SK-N-SH (cell line): ENCODE measurements at regions not wholly inside any gene's neighbourhood (a gene's known extent, or its start where the extent isn't known, plus 50 kb on each side); places are given as distances from the start of the nearest gene placed in this dataset.
A peak's percentile ranks its signal among the peaks of the same experiment; 100 is the strongest.

Experiments used
- CTCF ChIA-PET: fragments of 300-600, 350-600 bp; formaldehyde crosslinking; extraction: SDS; loops from one replicate; lab custom pipeline; 2021; lab: Yijun Ruan, JAX
- POLR2A ChIA-PET: fragments of 350-600 bp; sonication (Branson Sonifier 250); formaldehyde crosslinking; extraction: SDS; loops from one replicate; lab custom pipeline; 2020; ENCODE audit warnings: antibody characterized with exemption, inconsistent platforms; lab: Yijun Ruan, JAX
- DNase-seq: peaks from one replicate; pipeline ENCODE4 v3.0.0; 2012
- H2AFZ ChIP-seq: fragments of 200-600 bp; sonication (generic); 2 replicates; pipeline ENCODE4 v1.8.1; 2016; ENCODE audit warnings: antibody characterized with exemption, mild to moderate bottlenecking, low read depth
- H3F3A ChIP-seq: fragments of 200-600 bp; sonication (generic); replicated peaks from 2 replicates; pipeline ENCODE3; 2016; ENCODE audit warnings: antibody characterized with exemption, mild to moderate bottlenecking; ENCODE audit not compliant: insufficient read depth
- H3K27ac ChIP-seq, 2 experiments: fragments of 200-500 bp in 1 of 2; fragments of 200-600 bp in 1 of 2; sonication (Bioruptor generic) in 1 of 2; sonication (generic), shearing (Covaris generic) in 1 of 2; 2 replicates each; pipeline versions ENCODE4 v1.5.1 to v1.6.1; 2014 to 2016; ENCODE audit warnings: low read depth in 2 of 2, inconsistent platforms in 1 of 2, low read length in 1 of 2, mild to moderate bottlenecking in 1 of 2, mixed read lengths in 1 of 2
- H3K27me3 ChIP-seq: fragments of 200-600 bp; sonication (generic), shearing (Covaris generic); 2 replicates; pipeline ENCODE4 v1.6.1; 2016; ENCODE audit warnings: mixed run types; ENCODE audit not compliant: insufficient read depth
- H3K36me3 ChIP-seq, 2 experiments: fragments of 200-500 bp in 1 of 2; fragments of 200-600 bp in 1 of 2; sonication (Bioruptor generic) in 1 of 2; sonication (generic) in 1 of 2; replicated peaks in 1 of 2; 2 replicates each; pipeline versions ENCODE3 to v1.5.1; 2014 to 2016; ENCODE audit warnings: low read length in 1 of 2, mild to moderate bottlenecking in 1 of 2; ENCODE audit not compliant: insufficient read depth in 2 of 2, control insufficient read depth in 1 of 2
- H3K4me1 ChIP-seq, 2 experiments: fragments of 200-500 bp in 1 of 2; fragments of 200-600 bp in 1 of 2; sonication (Bioruptor generic) in 1 of 2; sonication (generic), shearing (Covaris generic) in 1 of 2; 2 replicates each; pipeline versions ENCODE4 v1.5.1 to v1.6.1; 2014 to 2016; ENCODE audit warnings: low read depth in 1 of 2, low read length in 1 of 2, mixed run types in 1 of 2; ENCODE audit not compliant: insufficient read depth in 2 of 2, control insufficient read depth in 1 of 2
- H3K4me2 ChIP-seq: fragments of 200-600 bp; sonication (generic), shearing (Covaris generic); 2 replicates; pipeline ENCODE4 v1.6.1; 2017; ENCODE audit warnings: mixed run types
- H3K4me3 ChIP-seq, 2 experiments: fragments of 200-500 bp in 1 of 2; fragments of 200-600 bp in 1 of 2; sonication (Bioruptor generic) in 1 of 2; sonication (generic), shearing (Covaris generic) in 1 of 2; 2 replicates each; pipeline versions ENCODE4 v1.5.1 to v1.8.1; 2014 to 2016; ENCODE audit warnings: low read depth in 2 of 2, inconsistent platforms in 1 of 2, low read length in 1 of 2, mild to moderate bottlenecking in 1 of 2, mixed read lengths in 1 of 2, moderate library complexity in 1 of 2
- H3K79me2 ChIP-seq: fragments of 200-600 bp; sonication (generic); 2 replicates; pipeline ENCODE4 v1.8.1; 2017; ENCODE audit warnings: mild to moderate bottlenecking; ENCODE audit not compliant: insufficient read depth
- H3K9ac ChIP-seq: fragments of 200-600 bp; sonication (generic); 2 replicates; pipeline ENCODE4 v1.6.1; 2017; ENCODE audit warnings: mixed run types
- H3K9me2 ChIP-seq: fragments of 200-600 bp; sonication (generic); 2 replicates; pipeline ENCODE4 v1.6.1; 2017; ENCODE audit warnings: mixed run types
- H3K9me3 ChIP-seq: fragments of 200-600 bp; sonication (generic); 2 replicates; pipeline ENCODE4 v1.6.1; 2017; ENCODE audit warnings: mixed run types, mild to moderate bottlenecking, moderate library complexity
- H4K20me1 ChIP-seq: fragments of 200-600 bp; sonication (generic); 2 replicates; pipeline ENCODE4 v1.6.1; 2017; ENCODE audit warnings: mild to moderate bottlenecking, mixed run types; ENCODE audit not compliant: insufficient read depth
- ELF1 ChIP-seq: IDR thresholded peaks from 2 replicates; pipeline ENCODE4 v1.4.0; 2012
- EP300 ChIP-seq, 2 experiments: IDR thresholded peaks; 2 replicates each; pipeline versions ENCODE4 v1.4.0 to v1.6.1; 2012; ENCODE audit warnings: borderline replicate concordance in 1 of 2, low read depth in 1 of 2, low read length in 1 of 2
- FOXJ3 ChIP-seq: sonication (generic); formaldehyde crosslinking; IDR thresholded peaks from 2 replicates; pipeline ENCODE4 v1.5.1; 2020; ENCODE audit warnings: mild to moderate bottlenecking, missing genetic modification reagents
- FOXM1 ChIP-seq: IDR thresholded peaks from 2 replicates; pipeline ENCODE4 v1.4.0; 2012; ENCODE audit warnings: low read depth, mild to moderate bottlenecking
- GATA2 ChIP-seq: sonication (generic); formaldehyde crosslinking; IDR thresholded peaks from 2 replicates; pipeline ENCODE4 v1.5.0; 2020; ENCODE audit warnings: mild to moderate bottlenecking, missing genetic modification reagents
- IRF3 ChIP-seq: fragments of 150-350 bp; IDR thresholded peaks from 2 replicates; pipeline ENCODE4 v1.6.1; 2016; ENCODE audit warnings: mild to moderate bottlenecking, low read depth, low read length
- MXI1 ChIP-seq: IDR thresholded peaks from 2 replicates; pipeline ENCODE4 v1.6.1; 2012; ENCODE audit warnings: mild to moderate bottlenecking, low read depth, low read length, improper control_type of control experiment
- NFIC ChIP-seq: IDR thresholded peaks from 2 replicates; pipeline ENCODE4 v1.4.0; 2012; ENCODE audit warnings: borderline replicate concordance
- POLR2AphosphoS5 ChIP-seq: IDR thresholded peaks from 2 replicates; pipeline ENCODE4 v1.6.1; 2012; ENCODE audit warnings: low read depth, low read length
- RAD21 ChIP-seq: IDR thresholded peaks from 2 replicates; pipeline ENCODE4 v1.6.1; 2012; ENCODE audit warnings: mild to moderate bottlenecking, low read length
- RCOR1 ChIP-seq: fragments of 150-350 bp; IDR thresholded peaks from 2 replicates; pipeline ENCODE4 v1.6.1; 2017; ENCODE audit warnings: antibody characterized with exemption, low read length
- REST ChIP-seq: IDR thresholded peaks from 2 replicates; pipeline ENCODE4 v1.6.1; 2012; ENCODE audit warnings: mild to moderate bottlenecking, low read depth, low read length, moderate library complexity
- RXRA ChIP-seq: IDR thresholded peaks from 2 replicates; pipeline ENCODE4 v1.4.0; 2012; ENCODE audit warnings: low read depth, mild to moderate bottlenecking, borderline replicate concordance
- SMC3 ChIP-seq: IDR thresholded peaks from 2 replicates; pipeline ENCODE4 v1.6.1; 2012; ENCODE audit warnings: low read depth, low read length, improper control_type of control experiment
- TAF1 ChIP-seq: IDR thresholded peaks from 2 replicates; pipeline ENCODE4 v1.6.1; 2012; ENCODE audit warnings: low read depth, mild to moderate bottlenecking, low read length, moderate library complexity, borderline replicate concordance
- TCF12 ChIP-seq: IDR thresholded peaks from 2 replicates; pipeline ENCODE4 v1.4.0; 2012
- WGBS: methylation state at CpG from one replicate; pipeline ENCODE4 v1.1.6; 2017; ENCODE audit warnings: low lambda C conversion rate; 5-methylcytosine and 5-hydroxymethylcytosine counted together

GRCh38 chr18:64474255-64474654, 325.4 kb upstream of the LINC00305 start:
- peaks cover 0 to 5% of the 10 kb centered on the region in 2 experiments; a peak in 2 of 4 replicates for H3K4me1 ChIP-seq
- H3K9ac ChIP-seq, result no peak overlapping the region
- POLR2A ChIA-PET, result no interaction called here
- TF ChIP-seq RAD21 (no peak), ELF1 (no peak), TAF1 (no peak), IRF3 (no peak), MXI1 (no peak), REST (no peak), GATA2 (peak; percentile 48; the same call in 1 of the 2 replicates), SMC3 (no peak), RXRA (no peak), EP300 (IDR thresholded peaks at IDR 0.05; ENCODE audit: borderline replicate concordance in 1 of 2, low read depth in 1 of 2, low read length in 1 of 2) (peak in 1 of 2 experiments; percentile 53; a peak in 1 of 4 replicates), TCF12 (no peak)
- H3K27me3 ChIP-seq, result no peaks in the 10 kb centered on the region
- no peaks in the 10 kb centered on the region for H3F3A ChIP-seq
- no peaks in the 10 kb centered on the region for H3K79me2 ChIP-seq
- peak; percentile 15 for DNase-seq
- H4K20me1 ChIP-seq, result no peaks in the 10 kb centered on the region
- CTCF ChIA-PET, result interaction anchor here (1.0 kb wide), 1 partner anchor 9 kb away, joined by 3 read pairs; no protein-coding TSS in a partner anchor
- no peak overlapping the region for H2AFZ ChIP-seq
- 1% methylated on average over 2 of the region's 2 CpGs for WGBS
- no peak overlapping the region for H3K4me3 ChIP-seq
- H3K27ac ChIP-seq, result peak overlapping the region in 1 of 2 experiments; percentile 65; a peak in 2 of 4 replicates
- no peaks in the 10 kb centered on the region for H3K9me3 ChIP-seq
- H3K4me2 ChIP-seq, result no peak overlapping the region
- no peaks in the 10 kb centered on the region for H3K36me3 ChIP-seq
- H3K9me2 ChIP-seq, result no peaks in the 10 kb centered on the region

- TF ChIP-seq FOXJ3, result no peak
- TF ChIP-seq NFIC, result no peak
- TF ChIP-seq POLR2AphosphoS5, result no peak
- TF ChIP-seq RCOR1, result no peak
- TF ChIP-seq FOXM1, result no peak
- no peak overlapping the region for H3K4me3 ChIP-seq
- no peaks in the 10 kb centered on the region for H3K79me2 ChIP-seq
- H3K36me3 ChIP-seq, result no peaks in the 10 kb centered on the region
- no peaks in the 10 kb centered on the region for H3K9me3 ChIP-seq
- no peak overlapping the region for H3K4me2 ChIP-seq
- 21% methylated on average over 1 of the region's 1 CpG for WGBS
- H4K20me1 ChIP-seq, result no peaks in the 10 kb centered on the region
- no peaks in the 10 kb centered on the region for H3K9me2 ChIP-seq
- no peak for DNase-seq
- H3K27ac ChIP-seq, result no peak overlapping the region
- POLR2A ChIA-PET, result no interaction called here
- no peaks in the 10 kb centered on the region for H3F3A ChIP-seq
- no peak overlapping the region for H3K9ac ChIP-seq
- CTCF ChIA-PET, result no interaction called here
- no peaks in the 10 kb centered on the region for H3K27me3 ChIP-seq
- H2AFZ ChIP-seq, result no peak overlapping the region
- H3K4me1 ChIP-seq, result no peaks in the 10 kb centered on the region
Observed at GRCh38 chr18:64449434-64449833, 300.5 kb upstream of the LINC00305 start.
